ENCODE measurements at regions not wholly inside any gene's neighbourhood (a gene's known extent, or its start where the extent isn't known, plus 50 kb on each side); places are given as distances from the start of the nearest gene placed in this dataset.

DNA sequence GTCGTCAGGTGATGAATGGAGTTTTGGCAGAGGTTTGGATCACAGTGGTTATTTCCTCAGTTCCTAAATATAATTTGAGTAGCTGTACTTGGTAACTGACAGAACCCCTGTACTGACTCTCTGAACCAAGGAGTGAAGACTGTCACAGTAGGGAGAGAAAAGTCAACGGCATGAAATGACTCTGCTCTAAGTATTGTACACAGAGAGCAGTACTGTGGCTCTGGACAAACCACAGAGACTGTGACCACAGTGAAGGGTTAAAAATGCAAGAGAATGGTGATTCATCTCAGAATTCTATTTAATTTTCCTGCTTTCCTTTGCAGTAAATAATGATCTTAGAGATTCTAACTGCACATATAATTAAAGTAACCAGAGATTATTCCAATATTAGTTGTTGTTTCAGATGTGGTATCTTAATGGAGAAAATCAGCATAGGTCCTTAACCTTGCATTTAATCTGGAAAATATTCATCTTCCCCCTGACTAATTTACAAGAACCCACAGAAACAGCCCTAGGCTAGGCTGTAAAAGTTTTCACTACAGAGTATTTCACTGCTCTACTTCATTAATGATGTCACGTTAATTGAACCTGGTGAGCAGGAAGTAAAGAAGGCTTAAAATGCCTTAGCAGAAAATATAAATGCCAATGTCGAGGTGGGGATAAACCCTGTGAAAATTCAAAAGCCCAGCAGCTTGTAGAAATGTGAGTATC, 221.9 kb downstream of the LIG4 start:
- no peak for TF ChIP-seq POLR2A (IDR thresholded peaks at IDR 0.05)
- TF ChIP-seq, protein P1, sequence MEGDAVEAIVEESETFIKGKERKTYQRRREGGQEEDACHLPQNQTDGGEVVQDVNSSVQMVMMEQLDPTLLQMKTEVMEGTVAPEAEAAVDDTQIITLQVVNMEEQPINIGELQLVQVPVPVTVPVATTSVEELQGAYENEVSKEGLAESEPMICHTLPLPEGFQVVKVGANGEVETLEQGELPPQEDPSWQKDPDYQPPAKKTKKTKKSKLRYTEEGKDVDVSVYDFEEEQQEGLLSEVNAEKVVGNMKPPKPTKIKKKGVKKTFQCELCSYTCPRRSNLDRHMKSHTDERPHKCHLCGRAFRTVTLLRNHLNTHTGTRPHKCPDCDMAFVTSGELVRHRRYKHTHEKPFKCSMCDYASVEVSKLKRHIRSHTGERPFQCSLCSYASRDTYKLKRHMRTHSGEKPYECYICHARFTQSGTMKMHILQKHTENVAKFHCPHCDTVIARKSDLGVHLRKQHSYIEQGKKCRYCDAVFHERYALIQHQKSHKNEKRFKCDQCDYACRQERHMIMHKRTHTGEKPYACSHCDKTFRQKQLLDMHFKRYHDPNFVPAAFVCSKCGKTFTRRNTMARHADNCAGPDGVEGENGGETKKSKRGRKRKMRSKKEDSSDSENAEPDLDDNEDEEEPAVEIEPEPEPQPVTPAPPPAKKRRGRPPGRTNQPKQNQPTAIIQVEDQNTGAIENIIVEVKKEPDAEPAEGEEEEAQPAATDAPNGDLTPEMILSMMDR (IDR thresholded peaks at IDR 0.05): no peak

Measured in breast epithelium (tissue), 3 donors.